Left lobe of liver (tissue), 2 donors: ENCODE measurements at regions not wholly inside any gene's neighbourhood (a gene's known extent, or its start where the extent isn't known, plus 50 kb on each side); places are given as distances from the start of the nearest gene placed in this dataset.
A peak's percentile ranks its signal among the peaks of the same experiment; 100 is the strongest.

ENCODE experiments used
- ATAC-seq: fragments of 200-7000 bp; cut with Tn5 transposase; one replicate; pipeline ENCODE4 v1.9.1; 2020; ENCODE audit warnings: mild to moderate bottlenecking, moderate library complexity
- DNase-seq: peaks from one replicate; pipeline ENCODE4 v3.0.0-alpha.2; 2020; ENCODE audit warnings: low spot score
- donor health status: DM: no; HTN: no; CAD: no; lungs with moderate emphysema.
- donor health status: DM: no; HTN: yes; CAD: no.

DNA sequence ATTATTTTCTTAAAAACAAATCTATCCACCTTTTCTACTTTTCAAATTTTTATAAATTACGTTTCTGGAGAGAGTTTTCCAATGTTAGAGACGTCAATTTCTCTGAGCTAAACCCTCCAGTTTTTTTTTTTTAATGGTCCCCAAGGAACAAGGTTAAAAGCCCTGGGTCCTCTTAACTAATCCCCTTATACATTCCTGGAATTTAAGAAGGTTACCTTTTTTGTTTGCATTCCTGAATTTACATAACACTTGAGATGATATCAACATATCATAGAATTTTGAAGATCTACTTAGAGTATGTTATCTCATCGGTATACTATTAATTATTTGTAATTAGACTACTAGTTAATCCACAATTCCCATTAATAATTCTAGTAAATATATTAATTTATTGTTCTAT, 662.2 kb upstream of the LRFN5 start:
- DNase-seq (no peak), ATAC-seq (no peak)

DNA sequence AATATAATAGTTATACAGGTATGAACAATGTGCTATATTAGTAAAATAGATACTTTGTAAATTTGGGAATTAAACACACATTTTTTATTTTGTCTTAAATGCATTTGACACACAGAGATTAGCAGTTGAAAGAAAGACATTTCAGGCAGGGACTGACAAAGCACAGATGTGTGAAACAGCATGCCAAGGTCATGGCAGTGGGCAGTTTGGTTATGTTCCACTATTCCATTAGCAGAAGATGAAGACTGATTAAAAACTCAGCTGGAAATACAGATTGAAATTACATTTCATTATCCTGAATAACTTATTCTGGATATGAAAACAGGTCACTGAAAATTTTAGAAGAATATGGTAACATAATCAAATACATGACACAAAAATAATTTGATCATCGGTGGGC, 669.8 kb upstream of the LRFN5 start:
- DNase-seq (no peak), ATAC-seq (no peak)

DNA sequence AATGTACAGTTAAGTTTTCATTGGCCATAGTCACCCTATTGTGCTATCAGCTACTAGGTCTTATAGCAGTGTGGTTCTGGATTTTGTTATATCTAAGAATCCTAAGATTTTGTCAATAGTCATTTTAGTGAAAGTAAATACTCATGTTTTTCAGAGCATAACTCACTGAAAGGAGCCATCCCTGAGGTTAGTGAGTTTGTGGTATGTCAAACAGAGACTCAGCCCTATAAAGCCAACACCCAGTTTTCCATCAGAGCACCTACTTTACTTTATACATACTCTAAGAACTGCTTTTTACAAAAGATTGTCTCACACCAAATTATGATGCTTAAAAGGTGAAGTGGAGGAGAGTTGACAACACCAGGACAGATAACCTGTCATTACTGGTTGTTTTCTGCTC, 686.3 kb upstream of the LRFN5 start:
- ATAC-seq (no peak), DNase-seq (no peak)

DNA sequence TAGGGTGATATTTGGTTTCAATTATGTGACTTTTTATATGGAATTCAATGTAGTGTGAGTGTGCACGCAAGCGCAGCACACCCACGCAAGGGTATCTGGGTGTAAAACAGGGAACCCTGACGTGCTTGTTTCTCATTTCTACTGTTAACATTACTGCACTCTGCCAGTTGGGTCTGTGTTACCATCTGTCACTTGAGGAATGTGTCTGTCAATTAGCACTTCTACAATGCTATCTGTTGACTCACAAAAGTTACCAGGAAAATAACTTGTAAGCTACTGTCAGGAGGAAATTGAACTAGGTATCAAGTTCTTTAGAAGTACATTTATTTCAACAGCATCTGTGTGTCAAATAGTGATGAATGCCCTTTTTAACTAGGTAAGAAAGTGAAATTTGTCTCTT, 695.5 kb upstream of the LRFN5 start:
- no peak for ATAC-seq
- no peak for DNase-seq

DNA sequence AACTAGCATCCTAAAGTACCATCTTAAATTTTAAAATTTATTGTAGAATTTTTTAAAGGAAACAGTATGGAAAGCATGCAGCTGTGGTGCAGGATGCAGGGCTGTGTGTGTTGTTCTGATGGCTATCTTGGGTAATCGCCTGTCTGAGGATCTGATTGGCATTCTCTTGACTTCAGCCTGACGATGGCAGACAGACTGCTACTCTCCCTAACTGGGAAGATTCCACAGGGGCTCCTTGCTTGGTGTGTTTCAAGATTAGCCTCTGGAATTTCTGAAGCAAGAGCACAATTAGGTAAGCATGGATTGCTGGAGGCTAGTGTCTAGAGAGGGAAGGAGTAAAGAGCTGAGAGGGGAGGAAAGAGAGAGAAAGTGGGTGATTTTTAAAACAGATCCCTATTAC, 696.8 kb upstream of the LRFN5 start:
- no peak for DNase-seq
- ATAC-seq: no peak

DNA sequence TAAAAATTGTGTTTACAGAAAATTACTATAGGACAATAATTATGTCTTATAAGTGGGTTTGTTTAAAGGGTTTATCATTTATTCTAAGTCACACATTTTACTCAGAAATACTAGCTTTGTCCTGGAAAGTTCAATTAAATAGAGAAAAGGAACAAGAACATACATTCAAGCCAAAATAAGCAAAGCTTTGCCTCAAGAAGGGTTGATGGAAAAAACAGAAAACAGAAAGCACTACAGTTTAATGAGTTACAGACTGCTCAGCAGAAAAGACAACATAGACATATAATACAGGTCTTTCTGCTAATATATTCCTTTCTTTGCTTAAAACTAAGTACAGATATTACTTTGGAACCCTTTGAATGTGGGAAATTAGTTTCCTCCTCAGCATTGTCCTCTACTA, 703.0 kb upstream of the LRFN5 start:
- DNase-seq: no peak
- no peak for ATAC-seq

DNA sequence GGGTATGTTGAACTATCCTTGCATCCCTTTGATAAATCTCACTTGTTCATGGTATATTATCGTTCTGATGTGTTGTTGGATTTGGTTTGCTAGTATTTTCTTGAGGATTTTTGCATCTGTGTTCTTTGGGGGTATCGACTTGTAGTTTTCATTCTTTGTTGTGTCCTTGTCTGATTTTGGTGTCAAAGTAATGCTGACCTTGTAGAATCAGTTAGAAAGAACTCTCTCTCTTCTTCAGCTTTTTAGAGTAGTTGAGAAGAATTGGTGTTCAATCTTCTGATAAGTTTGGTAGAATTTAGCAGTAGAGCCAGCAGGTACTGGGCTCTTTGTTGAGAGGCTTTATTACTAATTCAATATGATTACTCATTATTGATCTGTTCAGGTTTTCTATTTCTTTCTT, 707.2 kb upstream of the LRFN5 start:
- no peak for ATAC-seq
- DNase-seq: no peak

DNA sequence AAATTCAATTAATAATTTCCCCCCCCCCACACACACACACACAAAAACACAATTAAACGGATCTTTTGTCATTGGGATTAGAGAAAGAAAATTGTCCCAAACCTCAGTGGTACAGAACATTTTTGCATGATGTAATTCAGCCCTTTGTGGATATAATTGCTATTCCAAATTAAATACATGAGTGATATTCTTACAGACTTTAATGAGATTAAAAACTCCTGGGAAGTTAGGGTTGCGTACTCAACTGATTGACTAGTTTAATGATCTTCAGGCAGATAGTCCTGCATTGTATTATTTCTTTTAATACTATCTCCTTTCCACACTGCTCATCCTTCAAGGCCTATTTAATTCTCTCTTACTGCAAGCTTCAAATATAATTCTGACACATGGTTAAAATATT, 711.8 kb upstream of the LRFN5 start:
- DNase-seq (no peak), ATAC-seq (no peak)

DNA sequence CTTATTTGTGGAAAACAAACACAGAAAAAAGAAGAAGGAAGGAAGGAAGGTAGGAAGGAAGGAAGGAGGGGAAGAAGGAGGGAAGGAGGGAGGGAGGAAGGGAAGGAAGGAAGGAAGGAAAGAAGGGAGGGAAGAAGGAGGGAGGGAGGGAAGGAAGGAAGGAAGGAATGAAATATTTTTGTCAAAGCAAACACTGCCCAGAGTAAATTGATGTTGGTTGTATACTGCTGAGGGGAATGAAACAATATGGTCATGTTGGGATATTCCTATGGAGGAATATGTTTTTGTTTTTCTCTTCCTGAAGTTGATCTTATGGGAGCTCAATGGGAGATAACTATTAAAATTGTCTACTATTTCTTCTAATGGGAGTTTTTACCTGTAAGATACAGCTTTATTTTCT, 717.5 kb upstream of the LRFN5 start:
- ATAC-seq (no peak), DNase-seq (no peak)

DNA sequence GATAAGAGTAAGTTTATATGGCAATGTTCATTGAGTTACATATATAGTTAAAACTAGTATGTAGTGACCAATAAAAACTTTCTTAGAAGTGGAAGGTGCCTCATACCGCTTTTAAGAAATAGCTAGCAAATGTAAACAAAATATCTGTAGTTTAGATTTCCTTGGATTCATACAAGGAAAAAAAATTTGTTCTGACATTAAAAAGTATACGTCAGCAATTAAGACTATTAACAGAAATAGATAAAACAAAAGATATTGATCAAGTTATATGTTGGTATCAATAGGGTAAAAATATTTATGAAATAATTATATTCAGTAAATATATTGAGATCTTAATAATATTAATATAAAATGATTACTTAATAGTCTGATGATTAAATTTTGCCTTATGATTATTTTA, 718.8 kb upstream of the LRFN5 start:
- DNase-seq (no peak), ATAC-seq (no peak)

DNA sequence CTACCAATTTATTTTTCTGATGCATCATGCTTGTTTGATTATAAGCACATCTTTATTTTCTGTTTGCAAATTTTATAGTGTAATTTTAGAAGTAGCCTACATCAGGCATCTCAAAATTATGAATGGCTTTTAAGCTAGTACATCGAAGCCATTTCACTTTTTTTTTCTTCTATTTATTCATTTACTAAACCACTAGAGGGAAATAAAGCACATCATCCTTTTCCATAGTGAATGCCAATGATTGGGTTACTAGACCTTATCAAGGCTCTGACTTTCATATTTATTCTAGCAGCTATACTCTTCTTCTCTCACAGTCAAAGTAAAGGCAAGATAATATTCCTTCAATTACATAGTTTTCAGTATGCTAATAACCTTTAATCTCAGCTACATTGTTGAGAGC, 736.4 kb upstream of the LRFN5 start:
- no peak for ATAC-seq
- DNase-seq: no peak

DNA sequence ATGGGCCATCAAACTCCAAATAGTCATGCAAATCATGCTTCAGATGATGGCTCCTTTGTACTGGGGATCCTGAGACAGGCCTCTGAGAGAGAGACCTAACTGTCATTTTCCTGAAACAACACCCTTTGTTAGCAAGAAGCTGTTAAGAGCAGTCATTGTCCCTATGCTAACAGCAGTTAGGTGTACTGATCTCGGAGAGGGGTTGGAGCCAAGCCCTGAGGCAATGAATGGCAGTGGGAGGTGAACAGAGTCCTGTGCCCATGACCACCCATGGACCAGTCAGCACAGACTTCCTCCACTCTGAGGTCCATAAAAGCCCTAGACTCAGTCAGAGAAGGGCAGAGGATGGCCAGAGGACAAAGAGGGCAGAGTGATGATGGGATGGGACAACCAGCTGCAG, 747.6 kb upstream of the LRFN5 start:
- no peak for DNase-seq

DNA sequence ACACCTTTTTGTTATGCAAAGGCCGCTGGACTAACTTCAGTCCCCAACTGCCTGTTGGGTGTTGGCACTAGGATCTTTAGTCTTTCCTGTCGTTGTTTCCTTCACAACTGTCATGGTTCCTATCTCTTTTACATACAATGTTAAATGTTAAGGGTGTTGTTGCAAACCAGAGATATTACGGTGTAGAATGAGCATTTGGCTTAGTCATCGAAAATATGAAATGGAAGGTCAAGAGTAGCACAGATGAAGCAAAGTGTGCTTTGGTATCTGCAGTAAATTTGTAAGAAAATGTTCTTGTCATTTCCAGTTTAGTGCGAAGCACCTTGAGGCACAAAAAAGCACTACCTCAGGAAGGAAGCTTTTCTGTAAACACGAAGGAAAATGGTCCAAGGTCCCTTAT, 751.3 kb upstream of the LRFN5 start:
- DNase-seq (no peak), ATAC-seq (no peak)

More for the DNA sequence above, 747.6 kb upstream of the LRFN5 start:
- no peak for ATAC-seq

DNA sequence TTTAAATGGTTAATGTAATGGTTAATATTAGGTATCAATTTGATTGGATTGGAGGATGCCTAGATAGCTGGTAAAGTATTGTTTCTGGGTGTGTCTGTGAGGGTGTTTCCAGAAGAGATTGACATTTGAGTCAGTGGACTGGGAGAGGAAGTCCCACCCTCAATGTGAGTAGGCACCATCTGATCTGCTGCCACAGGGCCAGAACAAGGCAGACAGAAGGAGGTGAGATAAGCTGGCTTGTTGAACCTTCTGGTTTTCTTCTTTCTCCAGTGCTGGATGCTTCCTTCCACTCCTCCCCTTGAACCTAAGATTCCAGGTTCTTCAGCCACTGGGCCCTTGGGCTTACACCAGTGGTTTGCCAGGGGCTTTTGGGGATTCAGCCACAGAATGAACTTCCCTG, 756.5 kb upstream of the LRFN5 start:
- no peak for DNase-seq
- no peak for ATAC-seq

DNA sequence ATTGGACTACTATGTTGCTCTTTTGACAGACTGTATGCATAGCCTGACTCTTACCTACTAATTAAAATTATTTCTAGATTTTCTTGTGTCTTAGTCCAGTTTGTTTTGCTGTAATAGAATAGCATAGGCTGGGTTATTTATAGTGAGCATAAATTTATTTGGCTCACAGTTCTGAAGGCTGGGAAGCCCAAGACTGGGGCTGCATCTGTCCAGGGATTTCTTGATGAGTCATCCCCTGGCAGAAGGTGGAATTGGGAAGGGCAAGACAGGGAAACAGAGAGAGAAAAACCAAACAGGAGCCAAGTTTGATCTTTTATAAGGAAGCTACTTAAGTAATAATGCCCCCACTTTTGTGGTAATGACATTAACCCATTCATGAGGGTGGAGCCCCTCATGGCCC, 759.2 kb upstream of the LRFN5 start:
- DNase-seq: no peak
- ATAC-seq: no peak

DNA sequence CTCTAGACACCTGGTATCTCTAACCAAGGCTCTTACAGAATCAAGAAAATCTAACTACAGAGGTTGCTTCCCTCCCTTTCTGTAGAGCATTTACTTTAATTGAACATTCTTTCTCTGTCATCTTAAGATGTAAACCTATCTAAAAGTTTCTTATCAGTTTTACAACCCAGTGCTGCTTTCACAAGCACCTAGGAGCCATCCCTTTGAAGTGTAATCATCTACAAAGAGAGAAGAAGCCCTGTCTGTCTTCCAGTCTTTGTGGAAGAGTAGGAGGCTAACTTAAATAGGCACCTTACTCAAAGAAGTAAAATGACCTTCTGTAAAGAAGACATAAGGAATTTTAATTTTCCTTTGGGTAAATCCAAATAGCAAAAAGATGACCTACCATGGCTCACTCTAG, 763.9 kb upstream of the LRFN5 start:
- DNase-seq: no peak
- no peak for ATAC-seq

DNA sequence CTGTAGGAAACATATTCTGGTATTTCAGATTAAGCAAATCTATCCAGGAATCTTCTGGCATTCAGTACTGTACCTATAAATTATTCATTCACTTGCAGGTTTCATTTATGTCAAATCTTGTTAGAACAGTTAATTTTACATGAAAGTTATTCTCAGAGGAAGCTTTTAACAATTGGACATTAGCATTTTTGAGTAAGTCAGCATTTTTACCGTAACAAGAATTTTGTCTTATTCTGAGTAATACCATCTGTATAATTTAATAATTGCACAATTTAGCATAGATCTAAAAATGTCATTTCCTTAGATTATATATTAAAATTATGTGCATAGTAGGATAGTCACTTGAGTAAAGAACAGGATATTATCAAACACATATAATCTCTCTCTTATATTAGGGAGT, 764.8 kb upstream of the LRFN5 start:
- ATAC-seq (no peak), DNase-seq (no peak)

DNA sequence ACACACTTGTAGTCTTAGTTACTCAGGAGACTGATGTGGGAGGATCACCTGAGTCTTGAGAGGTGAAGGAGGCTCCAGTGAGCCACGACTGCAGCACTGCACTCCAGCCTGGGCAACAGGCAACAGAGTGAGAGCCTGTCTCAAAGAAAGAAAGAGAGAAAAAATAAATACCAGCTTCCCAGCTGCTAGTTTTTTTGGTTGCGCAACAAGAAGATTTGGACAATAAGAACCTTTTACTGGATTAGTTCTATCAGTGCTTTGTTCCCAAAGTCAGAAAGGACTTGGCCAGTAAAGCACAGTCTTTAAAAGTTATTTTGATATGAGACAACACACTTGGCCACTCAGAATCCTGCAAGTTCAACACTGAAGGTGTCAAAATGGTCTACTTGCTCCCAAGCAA, 768.1 kb upstream of the LRFN5 start:
- ATAC-seq: no peak

DNA sequence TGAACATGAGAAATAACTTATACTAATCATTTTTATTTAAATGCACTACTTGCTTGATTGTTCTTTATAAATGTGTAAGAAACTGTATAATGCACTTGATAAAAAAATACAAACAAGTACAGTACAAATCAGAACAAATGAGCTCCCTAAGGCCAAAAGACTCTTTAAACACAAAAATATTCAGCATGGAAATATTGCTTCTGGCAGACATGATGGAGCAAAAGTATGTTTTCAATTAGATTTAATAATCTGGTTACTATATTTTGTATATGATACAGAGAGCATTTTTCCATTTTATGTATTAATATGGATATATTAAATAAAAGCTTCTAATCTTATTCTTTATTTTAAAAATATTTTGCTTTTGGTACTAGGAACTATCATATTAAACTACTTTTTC, 800.2 kb upstream of the LRFN5 start:
- ATAC-seq (no peak), DNase-seq (no peak)

More for the DNA sequence above, 768.1 kb upstream of the LRFN5 start:
- DNase-seq: no peak

DNA sequence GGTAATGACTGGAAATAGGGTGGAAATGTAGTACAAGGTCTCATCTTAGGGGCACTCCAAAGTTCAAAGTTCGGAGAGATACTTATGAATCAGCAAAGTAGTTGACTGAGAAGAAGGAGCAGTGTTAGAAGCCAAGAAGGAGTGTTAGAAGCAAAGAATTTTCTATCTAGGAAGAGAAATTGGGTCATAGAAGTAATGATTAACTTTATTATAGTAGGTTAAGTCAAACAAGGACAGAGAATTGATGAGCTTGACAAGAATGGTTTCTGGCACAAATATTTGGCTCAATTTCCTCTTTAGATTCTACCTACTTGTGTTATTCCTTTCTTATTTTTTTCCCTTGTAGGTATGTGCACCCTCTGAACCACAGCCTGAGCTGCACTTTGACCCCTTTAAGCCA, 810.5 kb upstream of the LRFN5 start:
- DNase-seq: no peak
- peak; percentile 47 for ATAC-seq

DNA sequence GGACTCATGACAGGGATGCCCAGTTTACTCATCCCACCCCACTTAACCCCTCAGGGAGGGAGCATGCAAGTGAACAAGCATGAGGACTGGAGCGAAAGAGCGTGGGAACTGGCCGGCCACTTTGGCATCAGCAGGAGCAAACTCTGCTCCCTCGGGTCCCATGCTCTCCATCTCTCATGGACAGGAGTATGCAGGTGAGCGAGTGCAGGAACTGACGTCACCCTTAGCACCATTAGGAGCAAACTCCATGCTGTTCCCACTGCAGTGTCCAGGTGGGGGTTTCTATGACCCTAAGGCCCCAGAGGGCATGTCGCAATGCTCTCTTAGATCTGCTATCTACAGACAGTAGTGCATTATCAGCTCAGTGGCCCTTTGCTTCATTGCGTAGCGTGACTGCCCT, 821.8 kb upstream of the LRFN5 start:
- ATAC-seq: no peak
- no peak for DNase-seq

DNA sequence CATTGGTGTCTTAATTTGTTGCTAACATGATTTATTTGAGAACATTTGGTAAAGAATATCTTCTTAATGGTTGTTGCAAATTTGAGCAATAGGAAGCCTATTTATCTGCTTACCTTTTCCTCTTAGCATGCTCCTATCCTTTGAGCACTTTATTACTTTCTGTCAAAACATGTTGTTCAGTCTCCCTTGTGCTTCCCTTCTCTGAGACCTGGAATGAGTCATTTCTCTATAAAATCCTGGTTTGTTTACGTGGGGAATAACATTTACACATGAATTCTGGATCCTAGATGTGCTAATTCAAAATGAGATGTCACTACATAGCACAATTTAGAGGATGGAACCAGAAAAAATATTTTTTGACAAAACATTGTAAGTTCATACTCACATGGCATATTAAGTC, 844.0 kb upstream of the LRFN5 start:
- DNase-seq (no peak), ATAC-seq (no peak)

DNA sequence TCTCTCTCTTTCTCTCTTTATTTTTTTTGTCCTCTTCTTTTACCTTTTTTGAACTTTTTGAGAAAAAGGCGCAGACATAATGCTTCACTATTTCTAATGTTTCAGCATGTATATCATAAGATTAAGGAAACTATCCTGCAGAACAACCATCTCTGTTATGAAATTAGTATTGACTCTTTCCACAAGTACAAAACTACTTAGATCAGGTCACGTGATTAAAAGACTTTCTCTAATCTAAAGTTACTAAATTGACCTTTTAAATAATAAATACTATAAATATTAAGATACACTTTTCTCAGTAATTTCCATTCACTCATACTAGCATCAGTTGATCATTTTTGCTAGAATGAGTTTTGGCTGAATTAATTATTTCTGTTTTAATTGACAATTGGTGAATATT, 844.5 kb upstream of the LRFN5 start:
- DNase-seq (no peak), ATAC-seq (no peak)

DNA sequence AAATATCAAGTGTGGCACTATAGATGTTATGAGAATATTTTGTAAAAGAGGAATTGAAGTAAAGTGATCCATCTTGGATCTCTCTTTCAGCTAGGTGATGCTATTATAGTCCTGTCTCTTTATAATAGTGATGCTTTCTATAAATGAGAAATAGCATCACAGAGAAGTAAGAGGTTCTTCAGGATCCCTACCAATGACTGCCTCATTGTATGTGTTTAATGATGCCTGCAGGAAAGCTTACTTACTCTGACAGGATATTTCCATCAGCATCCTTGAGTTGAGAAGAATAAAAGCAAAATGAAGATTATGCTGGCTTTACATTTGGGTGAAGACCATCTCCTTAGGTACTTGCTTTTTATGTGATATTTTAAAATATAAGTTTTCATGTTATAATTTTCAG, 846.0 kb upstream of the LRFN5 start:
- ATAC-seq (no peak), DNase-seq (no peak)
